ENCODE measurements at regions not wholly inside any gene's neighbourhood (a gene's known extent, or its start where the extent isn't known, plus 50 kb on each side); places are given as distances from the start of the nearest gene placed in this dataset.

DNA sequence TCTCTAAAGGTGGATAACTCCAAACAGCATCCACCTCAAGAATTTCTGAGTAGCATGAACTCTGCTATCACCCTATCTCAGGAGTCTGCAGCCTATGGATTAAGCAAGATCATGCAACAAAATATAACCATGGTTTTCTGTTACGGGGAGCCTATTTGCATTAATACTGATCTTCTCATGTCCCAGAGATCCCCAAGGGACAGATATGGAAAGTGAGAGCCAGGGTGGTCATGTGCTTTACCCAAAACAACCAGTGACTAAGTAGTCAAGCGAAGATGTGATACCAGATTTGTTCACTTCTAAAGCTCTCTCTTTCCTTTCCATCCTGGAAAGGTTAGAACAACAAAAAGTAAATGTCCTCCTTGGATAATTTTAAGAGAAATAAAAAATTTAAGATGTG lies 125.1 kb downstream of the PRRX1 start:
- DNase-seq (ENCODE audit: low read depth): no peak
- no peak overlapping the region for H3K4me3 ChIP-seq (ENCODE audit: control insufficient read depth, low read depth, low read length)
- TF ChIP-seq, protein P1, sequence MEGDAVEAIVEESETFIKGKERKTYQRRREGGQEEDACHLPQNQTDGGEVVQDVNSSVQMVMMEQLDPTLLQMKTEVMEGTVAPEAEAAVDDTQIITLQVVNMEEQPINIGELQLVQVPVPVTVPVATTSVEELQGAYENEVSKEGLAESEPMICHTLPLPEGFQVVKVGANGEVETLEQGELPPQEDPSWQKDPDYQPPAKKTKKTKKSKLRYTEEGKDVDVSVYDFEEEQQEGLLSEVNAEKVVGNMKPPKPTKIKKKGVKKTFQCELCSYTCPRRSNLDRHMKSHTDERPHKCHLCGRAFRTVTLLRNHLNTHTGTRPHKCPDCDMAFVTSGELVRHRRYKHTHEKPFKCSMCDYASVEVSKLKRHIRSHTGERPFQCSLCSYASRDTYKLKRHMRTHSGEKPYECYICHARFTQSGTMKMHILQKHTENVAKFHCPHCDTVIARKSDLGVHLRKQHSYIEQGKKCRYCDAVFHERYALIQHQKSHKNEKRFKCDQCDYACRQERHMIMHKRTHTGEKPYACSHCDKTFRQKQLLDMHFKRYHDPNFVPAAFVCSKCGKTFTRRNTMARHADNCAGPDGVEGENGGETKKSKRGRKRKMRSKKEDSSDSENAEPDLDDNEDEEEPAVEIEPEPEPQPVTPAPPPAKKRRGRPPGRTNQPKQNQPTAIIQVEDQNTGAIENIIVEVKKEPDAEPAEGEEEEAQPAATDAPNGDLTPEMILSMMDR (IDR thresholded peaks at IDR 0.05; ENCODE audit: control insufficient read depth, insufficient read depth, low read depth, low read length, missing control alignments): no peak

DNA sequence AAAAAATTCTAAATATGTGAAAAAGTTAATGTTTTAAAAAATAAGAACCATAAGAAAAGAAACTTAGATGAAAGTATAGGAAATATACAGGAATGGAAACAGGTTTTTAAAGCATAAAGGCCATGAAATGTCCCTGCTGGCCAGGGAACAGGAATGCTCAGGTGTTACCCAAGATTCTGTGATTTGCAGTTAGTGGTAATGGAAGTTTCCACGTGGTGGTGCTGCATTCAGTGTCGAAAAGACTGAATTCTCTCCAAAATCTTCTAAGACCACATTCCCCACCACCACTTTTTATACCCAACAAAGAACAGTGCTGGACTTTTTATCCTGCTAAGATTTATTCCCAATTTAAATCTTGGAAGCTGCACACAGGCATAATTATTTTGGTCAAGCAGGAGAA lies 126.2 kb downstream of the PRRX1 start:
- no peak for DNase-seq (ENCODE audit: low read depth)
- H3K4me3 ChIP-seq (ENCODE audit: control insufficient read depth, low read depth, low read length): no peak overlapping the region
- TF ChIP-seq, protein P1 (IDR thresholded peaks at IDR 0.05; ENCODE audit: control insufficient read depth, insufficient read depth, low read depth, low read length, missing control alignments): peak; percentile 23

DNA sequence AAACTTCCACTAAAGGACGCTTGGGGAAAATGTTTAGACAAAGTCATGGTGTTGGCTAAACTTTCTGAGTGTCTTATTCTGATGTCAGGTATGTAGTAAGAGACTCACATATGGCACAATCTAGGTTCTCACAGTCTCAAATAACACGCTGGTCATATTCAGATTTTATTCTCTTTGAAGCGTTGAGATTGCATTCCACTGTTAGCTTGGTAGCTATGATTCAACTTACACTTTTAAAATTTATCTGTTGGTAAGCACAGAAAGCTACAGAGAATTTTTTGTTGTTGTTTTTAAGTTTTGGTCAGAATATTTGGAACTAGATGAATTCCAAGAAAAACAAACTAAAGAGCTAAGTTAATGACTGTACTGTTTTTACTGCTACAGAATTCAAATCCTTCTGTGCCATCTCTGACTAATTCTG lies 126.7 kb downstream of the PRRX1 start:
- TF ChIP-seq, protein P1 (IDR thresholded peaks at IDR 0.05; ENCODE audit: control insufficient read depth, insufficient read depth, low read depth, low read length, missing control alignments): no peak
- no peak overlapping the region for H3K4me3 ChIP-seq (ENCODE audit: control insufficient read depth, low read depth, low read length)
- peak; percentile 57 for DNase-seq (ENCODE audit: low read depth)

DNA sequence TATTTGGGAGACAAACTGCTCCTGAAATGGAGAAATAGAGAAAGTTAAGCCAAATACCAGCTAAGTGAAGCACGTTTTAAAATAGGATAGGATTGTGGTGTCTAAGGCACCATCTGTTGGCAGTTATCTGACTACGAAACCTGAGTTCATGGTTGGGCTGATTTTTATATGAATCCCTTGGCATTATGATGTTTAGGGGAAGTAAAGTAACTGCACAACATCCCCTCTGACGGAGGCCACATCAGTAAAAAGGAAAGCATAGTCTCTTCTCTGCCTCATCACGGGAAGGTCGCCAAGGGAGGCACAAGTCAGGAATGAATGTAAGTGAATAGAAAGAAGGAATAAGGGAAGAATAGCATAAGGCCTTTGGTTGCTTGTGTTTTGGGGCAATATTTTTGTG lies 128.0 kb downstream of the PRRX1 start:
- TF ChIP-seq, protein P1 (IDR thresholded peaks at IDR 0.05; ENCODE audit: control insufficient read depth, insufficient read depth, low read depth, low read length, missing control alignments): no peak
- DNase-seq (ENCODE audit: low read depth): peak; percentile 69
- H3K4me3 ChIP-seq (ENCODE audit: control insufficient read depth, low read depth, low read length): no peak overlapping the region

DNA sequence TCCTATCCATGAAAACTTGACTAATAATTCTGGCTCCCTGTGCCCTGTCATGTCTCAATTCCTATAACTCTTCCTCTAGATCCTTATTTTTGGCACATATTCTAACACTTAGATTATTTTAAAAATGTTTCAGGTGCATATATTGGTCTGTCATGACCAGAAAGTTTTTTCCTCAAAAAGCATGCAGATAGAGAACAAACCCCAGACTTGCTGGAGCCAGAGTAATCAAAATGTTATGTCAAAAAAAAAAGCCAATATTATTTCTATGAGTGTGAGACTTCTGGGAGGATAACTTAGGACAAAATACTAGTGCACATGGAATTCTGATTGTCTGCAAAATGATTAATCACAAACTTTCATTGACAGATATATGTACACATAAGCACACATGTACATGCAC lies 135.1 kb upstream of the MROH9 start:
- TF ChIP-seq, protein P1 (IDR thresholded peaks at IDR 0.05; ENCODE audit: control insufficient read depth, insufficient read depth, low read depth, low read length, missing control alignments): no peak
- DNase-seq (ENCODE audit: low read depth): no peak
- H3K4me3 ChIP-seq (ENCODE audit: control insufficient read depth, low read depth, low read length): no peak overlapping the region

DNA sequence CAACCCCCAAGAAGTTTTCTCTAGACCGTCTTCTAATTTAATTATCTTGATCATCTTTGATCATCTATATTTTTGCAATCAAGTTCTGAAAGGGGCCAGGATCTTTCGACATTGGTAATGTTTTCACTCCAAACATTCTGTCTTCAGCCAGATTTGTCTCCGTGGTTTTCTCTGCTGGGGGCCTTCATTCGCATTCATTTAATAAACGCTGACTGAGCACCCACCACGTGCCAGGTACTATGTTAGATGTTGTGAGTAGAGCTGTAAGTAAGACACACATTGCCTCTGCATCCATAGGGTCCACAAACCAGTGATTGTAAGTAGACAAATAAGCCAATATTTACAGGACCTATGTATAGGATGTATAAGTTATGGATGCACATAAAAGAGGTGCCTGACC lies 134.5 kb upstream of the MROH9 start:
- H3K4me3 ChIP-seq (ENCODE audit: control insufficient read depth, low read depth, low read length): no peak overlapping the region
- no peak for DNase-seq (ENCODE audit: low read depth)
- TF ChIP-seq, protein P1 (IDR thresholded peaks at IDR 0.05; ENCODE audit: control insufficient read depth, insufficient read depth, low read depth, low read length, missing control alignments): no peak

DNA sequence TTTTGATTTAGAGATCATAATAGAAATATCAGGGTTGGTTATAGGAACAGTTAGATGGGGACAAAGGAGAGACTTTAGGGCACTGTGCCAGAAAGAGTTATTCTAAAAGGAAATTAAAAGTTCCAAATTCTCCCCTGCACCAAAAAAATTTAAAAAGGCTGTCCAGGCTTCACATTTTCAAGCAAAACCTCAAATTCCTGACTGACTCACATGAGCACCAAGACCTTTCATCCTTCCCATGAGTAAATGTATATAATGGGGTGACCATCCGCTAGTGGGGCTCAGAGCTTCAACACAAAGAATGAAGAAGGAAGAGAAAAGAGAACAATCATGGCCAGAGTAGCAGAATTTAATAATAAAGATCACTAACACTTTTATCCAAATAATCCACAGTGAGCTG lies 131.6 kb upstream of the MROH9 start:
- no peak for DNase-seq (ENCODE audit: low read depth)
- TF ChIP-seq, protein P1 (IDR thresholded peaks at IDR 0.05; ENCODE audit: control insufficient read depth, insufficient read depth, low read depth, low read length, missing control alignments): no peak

More for the DNA sequence above, 131.6 kb upstream of the MROH9 start:
- H3K4me3 ChIP-seq (ENCODE audit: control insufficient read depth, low read depth, low read length): no peak overlapping the region
